SK-N-SH (cell line): ENCODE measurements at regions not wholly inside any gene's neighbourhood (a gene's known extent, or its start where the extent isn't known, plus 50 kb on each side); places are given as distances from the start of the nearest gene placed in this dataset.

Source experiments
- CTCF ChIA-PET: fragments of 300-600, 350-600 bp; formaldehyde crosslinking; extraction: SDS; loops from one replicate; lab custom pipeline; 2021; lab: Yijun Ruan, JAX
- POLR2A ChIA-PET: fragments of 350-600 bp; sonication (Branson Sonifier 250); formaldehyde crosslinking; extraction: SDS; loops from one replicate; lab custom pipeline; 2020; ENCODE audit warnings: antibody characterized with exemption, inconsistent platforms; lab: Yijun Ruan, JAX
- DNase-seq: peaks from one replicate; pipeline ENCODE4 v3.0.0; 2012
- H2AFZ ChIP-seq: fragments of 200-600 bp; sonication (generic); 2 replicates; pipeline ENCODE4 v1.8.1; 2016; ENCODE audit warnings: antibody characterized with exemption, mild to moderate bottlenecking, low read depth
- H3F3A ChIP-seq: fragments of 200-600 bp; sonication (generic); replicated peaks from 2 replicates; pipeline ENCODE3; 2016; ENCODE audit warnings: antibody characterized with exemption, mild to moderate bottlenecking; ENCODE audit not compliant: insufficient read depth
- H3K27ac ChIP-seq, 2 experiments: fragments of 200-500 bp in 1 of 2; fragments of 200-600 bp in 1 of 2; sonication (Bioruptor generic) in 1 of 2; sonication (generic), shearing (Covaris generic) in 1 of 2; 2 replicates each; pipeline versions ENCODE4 v1.5.1 to v1.6.1; 2014 to 2016; ENCODE audit warnings: low read depth in 2 of 2, inconsistent platforms in 1 of 2, low read length in 1 of 2, mild to moderate bottlenecking in 1 of 2, mixed read lengths in 1 of 2
- H3K27me3 ChIP-seq: fragments of 200-600 bp; sonication (generic), shearing (Covaris generic); 2 replicates; pipeline ENCODE4 v1.6.1; 2016; ENCODE audit warnings: mixed run types; ENCODE audit not compliant: insufficient read depth
- H3K36me3 ChIP-seq, 2 experiments: fragments of 200-500 bp in 1 of 2; fragments of 200-600 bp in 1 of 2; sonication (Bioruptor generic) in 1 of 2; sonication (generic) in 1 of 2; replicated peaks in 1 of 2; 2 replicates each; pipeline versions ENCODE3 to v1.5.1; 2014 to 2016; ENCODE audit warnings: low read length in 1 of 2, mild to moderate bottlenecking in 1 of 2; ENCODE audit not compliant: insufficient read depth in 2 of 2, control insufficient read depth in 1 of 2
- H3K4me1 ChIP-seq, 2 experiments: fragments of 200-500 bp in 1 of 2; fragments of 200-600 bp in 1 of 2; sonication (Bioruptor generic) in 1 of 2; sonication (generic), shearing (Covaris generic) in 1 of 2; 2 replicates each; pipeline versions ENCODE4 v1.5.1 to v1.6.1; 2014 to 2016; ENCODE audit warnings: low read depth in 1 of 2, low read length in 1 of 2, mixed run types in 1 of 2; ENCODE audit not compliant: insufficient read depth in 2 of 2, control insufficient read depth in 1 of 2
- H3K4me2 ChIP-seq: fragments of 200-600 bp; sonication (generic), shearing (Covaris generic); 2 replicates; pipeline ENCODE4 v1.6.1; 2017; ENCODE audit warnings: mixed run types
- H3K4me3 ChIP-seq, 2 experiments: fragments of 200-500 bp in 1 of 2; fragments of 200-600 bp in 1 of 2; sonication (Bioruptor generic) in 1 of 2; sonication (generic), shearing (Covaris generic) in 1 of 2; 2 replicates each; pipeline versions ENCODE4 v1.5.1 to v1.8.1; 2014 to 2016; ENCODE audit warnings: low read depth in 2 of 2, inconsistent platforms in 1 of 2, low read length in 1 of 2, mild to moderate bottlenecking in 1 of 2, mixed read lengths in 1 of 2, moderate library complexity in 1 of 2
- H3K79me2 ChIP-seq: fragments of 200-600 bp; sonication (generic); 2 replicates; pipeline ENCODE4 v1.8.1; 2017; ENCODE audit warnings: mild to moderate bottlenecking; ENCODE audit not compliant: insufficient read depth
- H3K9ac ChIP-seq: fragments of 200-600 bp; sonication (generic); 2 replicates; pipeline ENCODE4 v1.6.1; 2017; ENCODE audit warnings: mixed run types
- H3K9me2 ChIP-seq: fragments of 200-600 bp; sonication (generic); 2 replicates; pipeline ENCODE4 v1.6.1; 2017; ENCODE audit warnings: mixed run types
- H3K9me3 ChIP-seq: fragments of 200-600 bp; sonication (generic); 2 replicates; pipeline ENCODE4 v1.6.1; 2017; ENCODE audit warnings: mixed run types, mild to moderate bottlenecking, moderate library complexity
- H4K20me1 ChIP-seq: fragments of 200-600 bp; sonication (generic); 2 replicates; pipeline ENCODE4 v1.6.1; 2017; ENCODE audit warnings: mild to moderate bottlenecking, mixed run types; ENCODE audit not compliant: insufficient read depth
- CHD2 ChIP-seq: fragments of 150-350 bp; IDR thresholded peaks from 2 replicates; pipeline ENCODE4 v1.6.1; 2018; ENCODE audit warnings: low read length; ENCODE audit not compliant: partially characterized antibody
- ELF1 ChIP-seq: IDR thresholded peaks from 2 replicates; pipeline ENCODE4 v1.4.0; 2012
- EP300 ChIP-seq, 2 experiments: IDR thresholded peaks; 2 replicates each; pipeline versions ENCODE4 v1.4.0 to v1.6.1; 2012; ENCODE audit warnings: borderline replicate concordance in 1 of 2, low read depth in 1 of 2, low read length in 1 of 2
- FOXJ3 ChIP-seq: sonication (generic); formaldehyde crosslinking; IDR thresholded peaks from 2 replicates; pipeline ENCODE4 v1.5.1; 2020; ENCODE audit warnings: mild to moderate bottlenecking, missing genetic modification reagents
- GABPA ChIP-seq: IDR thresholded peaks from 2 replicates; pipeline ENCODE4 v1.4.0; 2012; ENCODE audit warnings: low read depth, mild to moderate bottlenecking
- GATA2 ChIP-seq: sonication (generic); formaldehyde crosslinking; IDR thresholded peaks from 2 replicates; pipeline ENCODE4 v1.5.0; 2020; ENCODE audit warnings: mild to moderate bottlenecking, missing genetic modification reagents
- JUND ChIP-seq: IDR thresholded peaks from 2 replicates; pipeline ENCODE4 v1.4.0; 2012
- MEF2A ChIP-seq: IDR thresholded peaks from 2 replicates; pipeline ENCODE4 v1.4.0; 2012; ENCODE audit warnings: low read depth, borderline replicate concordance
- MXI1 ChIP-seq: IDR thresholded peaks from 2 replicates; pipeline ENCODE4 v1.6.1; 2012; ENCODE audit warnings: mild to moderate bottlenecking, low read depth, low read length, improper control_type of control experiment
- NFIC ChIP-seq: IDR thresholded peaks from 2 replicates; pipeline ENCODE4 v1.4.0; 2012; ENCODE audit warnings: borderline replicate concordance
- NRF1 ChIP-seq: IDR thresholded peaks from 2 replicates; pipeline ENCODE4 v1.6.1; 2012; ENCODE audit warnings: low read depth, mild to moderate bottlenecking, low read length
- POLR2AphosphoS5 ChIP-seq: IDR thresholded peaks from 2 replicates; pipeline ENCODE4 v1.6.1; 2012; ENCODE audit warnings: low read depth, low read length
- RAD21 ChIP-seq: IDR thresholded peaks from 2 replicates; pipeline ENCODE4 v1.6.1; 2012; ENCODE audit warnings: mild to moderate bottlenecking, low read length
- RXRA ChIP-seq: IDR thresholded peaks from 2 replicates; pipeline ENCODE4 v1.4.0; 2012; ENCODE audit warnings: low read depth, mild to moderate bottlenecking, borderline replicate concordance
- SMC3 ChIP-seq: IDR thresholded peaks from 2 replicates; pipeline ENCODE4 v1.6.1; 2012; ENCODE audit warnings: low read depth, low read length, improper control_type of control experiment
- TAF1 ChIP-seq: IDR thresholded peaks from 2 replicates; pipeline ENCODE4 v1.6.1; 2012; ENCODE audit warnings: low read depth, mild to moderate bottlenecking, low read length, moderate library complexity, borderline replicate concordance
- TEAD4 ChIP-seq: IDR thresholded peaks from 2 replicates; pipeline ENCODE4 v1.4.0; 2012; ENCODE audit warnings: mild to moderate bottlenecking, borderline replicate concordance; ENCODE audit not compliant: insufficient read depth
- YY1 ChIP-seq: IDR thresholded peaks from 2 replicates; pipeline ENCODE4 v1.4.0; 2012; ENCODE audit warnings: low read depth, mild to moderate bottlenecking
- WGBS: methylation state at CpG from one replicate; pipeline ENCODE4 v1.1.6; 2017; ENCODE audit warnings: low lambda C conversion rate; 5-methylcytosine and 5-hydroxymethylcytosine counted together
- TF ChIP-seq, protein P1 (sequence below): IDR thresholded peaks from 2 replicates; pipeline ENCODE4 v1.4.0; 2012; ENCODE audit warnings: low read depth, borderline replicate concordance
- TF ChIP-seq, protein P2 (sequence below): IDR thresholded peaks from 2 replicates; pipeline ENCODE4 v1.4.0; 2012; ENCODE audit warnings: low read depth, borderline replicate concordance
- TF ChIP-seq, protein P3 (sequence below): IDR thresholded peaks from 2 replicates; pipeline ENCODE4 v1.4.0; 2012; ENCODE audit warnings: low read depth
- TF ChIP-seq, protein P4 (sequence below): fragments of 150-350 bp; IDR thresholded peaks from 2 replicates; pipeline ENCODE4 v1.6.1; 2016; ENCODE audit warnings: mild to moderate bottlenecking, low read depth, low read length

DNA sequence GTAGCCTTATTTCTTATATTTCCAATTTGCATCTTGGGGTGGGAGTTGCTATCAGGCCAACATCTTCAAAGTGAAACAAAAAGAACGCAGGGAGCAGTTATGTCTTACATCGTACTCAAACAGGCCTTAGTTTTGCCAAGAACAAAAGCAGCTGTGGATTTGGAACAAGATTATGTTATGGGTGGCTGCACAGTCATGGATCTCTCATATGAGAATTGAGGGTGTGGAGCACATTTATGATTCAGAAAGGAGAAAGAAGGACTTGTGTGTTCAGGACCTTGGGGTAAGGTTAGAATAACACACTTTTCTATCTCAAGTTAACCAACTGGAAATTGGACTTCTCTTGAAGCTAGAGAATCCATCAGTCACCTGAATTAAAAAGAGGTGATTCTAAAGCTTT, 259.9 kb downstream of the FOXA2 start (continued):
- no peak for TF ChIP-seq TEAD4
- no peak for TF ChIP-seq SMC3
- TF ChIP-seq GABPA, result no peak
- no peak for TF ChIP-seq GATA2 (CRISPR knock-in tag)
- TF ChIP-seq MEF2A, result no peak
- TF ChIP-seq ELF1, result no peak

DNA sequence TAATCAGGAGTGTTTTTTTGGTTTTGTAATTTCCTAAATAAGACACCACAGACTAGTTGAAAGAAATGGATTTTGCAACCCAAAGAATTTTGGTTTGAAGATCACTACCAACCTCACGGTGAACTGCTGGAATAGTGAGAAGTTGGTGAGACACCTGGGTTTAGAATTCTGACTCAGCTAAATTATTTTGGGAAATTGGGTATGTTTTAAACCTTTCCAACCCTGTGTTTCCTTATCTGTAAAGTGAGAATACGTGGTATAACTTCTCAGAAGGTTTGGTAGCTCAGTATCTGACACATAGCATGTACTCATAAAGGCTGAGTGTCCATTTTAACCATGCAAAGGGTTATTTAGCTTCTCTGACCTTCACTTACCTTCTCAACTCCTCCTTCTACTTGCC, 261.9 kb downstream of the FOXA2 start:
- Histone ChIP-seq H3K4me1 (no peaks in the 10 kb centered on the region), H3K9me3 (no peaks in the 10 kb centered on the region), H3F3A (no peaks in the 10 kb centered on the region), H3K4me3 (no peak overlapping the region), H3K27me3 (no peaks in the 10 kb centered on the region; the same call in 1 of the 2 replicates), H2AFZ (no peak overlapping the region), H3K36me3 (no peaks in the 10 kb centered on the region), H3K9me2 (no peaks in the 10 kb centered on the region), H3K4me2 (no peak overlapping the region), H3K79me2 (no peaks in the 10 kb centered on the region), H3K9ac (no peak overlapping the region), H4K20me1 (no peaks in the 10 kb centered on the region), H3K27ac (no peak overlapping the region)
- ChIA-PET POLR2A (no interaction called here), CTCF (interaction anchor here (1.6 to 2.3 kb wide), 2 partner anchors 9 to 17 kb away, joined by 5 to 7 read pairs; no protein-coding TSS in a partner anchor)
- no peak for DNase-seq
- TF ChIP-seq, protein P1, sequence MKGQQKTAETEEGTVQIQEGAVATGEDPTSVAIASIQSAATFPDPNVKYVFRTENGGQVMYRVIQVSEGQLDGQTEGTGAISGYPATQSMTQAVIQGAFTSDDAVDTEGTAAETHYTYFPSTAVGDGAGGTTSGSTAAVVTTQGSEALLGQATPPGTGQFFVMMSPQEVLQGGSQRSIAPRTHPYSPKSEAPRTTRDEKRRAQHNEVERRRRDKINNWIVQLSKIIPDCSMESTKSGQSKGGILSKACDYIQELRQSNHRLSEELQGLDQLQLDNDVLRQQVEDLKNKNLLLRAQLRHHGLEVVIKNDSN, result no peak
- TF ChIP-seq RXRA (no peak), TEAD4 (no peak), NRF1 (no peak), GATA2 (CRISPR knock-in tag) (no peak), EP300 (IDR thresholded peaks at IDR 0.05; ENCODE audit: borderline replicate concordance in 1 of 2, low read depth in 1 of 2, low read length in 1 of 2) (no peak), CHD2 (no peak), TAF1 (no peak), MEF2A (no peak), NFIC (no peak)
- TF ChIP-seq, protein P2, sequence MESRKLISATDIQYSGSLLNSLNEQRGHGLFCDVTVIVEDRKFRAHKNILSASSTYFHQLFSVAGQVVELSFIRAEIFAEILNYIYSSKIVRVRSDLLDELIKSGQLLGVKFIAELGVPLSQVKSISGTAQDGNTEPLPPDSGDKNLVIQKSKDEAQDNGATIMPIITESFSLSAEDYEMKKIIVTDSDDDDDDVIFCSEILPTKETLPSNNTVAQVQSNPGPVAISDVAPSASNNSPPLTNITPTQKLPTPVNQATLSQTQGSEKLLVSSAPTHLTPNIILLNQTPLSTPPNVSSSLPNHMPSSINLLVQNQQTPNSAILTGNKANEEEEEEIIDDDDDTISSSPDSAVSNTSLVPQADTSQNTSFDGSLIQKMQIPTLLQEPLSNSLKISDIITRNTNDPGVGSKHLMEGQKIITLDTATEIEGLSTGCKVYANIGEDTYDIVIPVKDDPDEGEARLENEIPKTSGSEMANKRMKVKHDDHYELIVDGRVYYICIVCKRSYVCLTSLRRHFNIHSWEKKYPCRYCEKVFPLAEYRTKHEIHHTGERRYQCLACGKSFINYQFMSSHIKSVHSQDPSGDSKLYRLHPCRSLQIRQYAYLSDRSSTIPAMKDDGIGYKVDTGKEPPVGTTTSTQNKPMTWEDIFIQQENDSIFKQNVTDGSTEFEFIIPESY, result no peak
- WGBS, result 4% methylated on average over 2 of the region's 2 CpGs

DNA sequence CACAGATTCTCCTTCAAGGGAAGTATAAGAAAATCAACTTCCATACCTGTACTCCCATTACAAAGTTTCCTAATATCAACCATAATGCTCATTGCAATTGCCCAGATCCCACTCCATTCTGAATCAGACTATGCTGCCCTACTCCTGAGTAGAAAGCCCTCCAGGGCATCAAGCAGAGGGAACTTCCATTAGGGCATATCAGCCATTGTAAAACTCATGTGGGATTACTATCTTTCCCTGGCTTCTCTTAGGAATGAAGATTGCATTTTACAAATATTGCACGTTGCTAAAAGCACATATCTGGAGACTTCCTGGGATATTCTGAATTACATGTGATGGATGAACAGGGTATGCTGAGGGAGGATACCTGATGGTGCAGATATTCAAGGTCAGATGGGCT, 263.2 kb downstream of the FOXA2 start:
- Histone ChIP-seq H3K4me1 (no peaks in the 10 kb centered on the region), H3K27ac (no peak overlapping the region), H3K9ac (no peak overlapping the region), H2AFZ (no peak overlapping the region), H3F3A (no peaks in the 10 kb centered on the region), H3K79me2 (no peaks in the 10 kb centered on the region), H3K9me3 (no peaks in the 10 kb centered on the region), H4K20me1 (no peaks in the 10 kb centered on the region), H3K27me3 (no peaks in the 10 kb centered on the region; the same call in 1 of the 2 replicates), H3K4me2 (no peak overlapping the region), H3K4me3 (no peak overlapping the region), H3K36me3 (no peaks in the 10 kb centered on the region), H3K9me2 (no peaks in the 10 kb centered on the region)
- ChIA-PET POLR2A (no interaction called here), CTCF (no interaction called here)
- whole genome bisulfite sequencing, result 0% methylated on average over 1 of the region's 1 CpG
- no peak for DNase-seq
- no peak for TF ChIP-seq GABPA
- TF ChIP-seq POLR2AphosphoS5, result no peak
- TF ChIP-seq, protein P3, sequence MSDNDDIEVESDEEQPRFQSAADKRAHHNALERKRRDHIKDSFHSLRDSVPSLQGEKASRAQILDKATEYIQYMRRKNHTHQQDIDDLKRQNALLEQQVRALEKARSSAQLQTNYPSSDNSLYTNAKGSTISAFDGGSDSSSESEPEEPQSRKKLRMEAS, result no peak
- no peak for TF ChIP-seq FOXJ3 (CRISPR knock-in tag)
- TF ChIP-seq JUND, result no peak
- TF ChIP-seq RXRA, result no peak
- TF ChIP-seq, protein P4, sequence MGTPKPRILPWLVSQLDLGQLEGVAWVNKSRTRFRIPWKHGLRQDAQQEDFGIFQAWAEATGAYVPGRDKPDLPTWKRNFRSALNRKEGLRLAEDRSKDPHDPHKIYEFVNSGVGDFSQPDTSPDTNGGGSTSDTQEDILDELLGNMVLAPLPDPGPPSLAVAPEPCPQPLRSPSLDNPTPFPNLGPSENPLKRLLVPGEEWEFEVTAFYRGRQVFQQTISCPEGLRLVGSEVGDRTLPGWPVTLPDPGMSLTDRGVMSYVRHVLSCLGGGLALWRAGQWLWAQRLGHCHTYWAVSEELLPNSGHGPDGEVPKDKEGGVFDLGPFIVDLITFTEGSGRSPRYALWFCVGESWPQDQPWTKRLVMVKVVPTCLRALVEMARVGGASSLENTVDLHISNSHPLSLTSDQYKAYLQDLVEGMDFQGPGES, result no peak
- no peak for TF ChIP-seq SMC3
- no peak for TF ChIP-seq RAD21
- TF ChIP-seq MXI1, result no peak
- TF ChIP-seq, protein P2, result no peak
- no peak for TF ChIP-seq YY1
